Colonic mucosa (tissue), 4 donors: ENCODE measurements at regions not wholly inside any gene's neighbourhood (a gene's known extent, or its start where the extent isn't known, plus 50 kb on each side); places are given as distances from the start of the nearest gene placed in this dataset.

Source experiments
- DNase-seq: peaks from one replicate; pipeline ENCODE4 v3.0.0-alpha.2; 2020
- H3K27ac ChIP-seq: fragments of 200-600 bp; one replicate; pipeline ENCODE4 v1.8.0; 2021
- H3K27me3 ChIP-seq: fragments of 200-600 bp; one replicate; pipeline ENCODE4 v1.8.0; 2021
- H3K36me3 ChIP-seq: fragments of 200-600 bp; one replicate; pipeline ENCODE4 v1.8.0; 2021
- H3K4me1 ChIP-seq: fragments of 200-600 bp; one replicate; pipeline ENCODE4 v1.8.0; 2021; ENCODE audit warnings: mild to moderate bottlenecking
- H3K4me3 ChIP-seq: fragments of 200-600 bp; one replicate; pipeline ENCODE4 v1.8.0; 2021
- H3K9ac ChIP-seq, 2 donors: one replicate each; pipeline ENCODE4 v1.7.0; 2013; ENCODE audit warnings: control low read depth in 2 of 2, low read depth in 2 of 2, low read length in 2 of 2
- H3K9me3 ChIP-seq: fragments of 200-600 bp; one replicate; pipeline ENCODE4 v1.8.0; 2021
- intact Hi-C: fragments of 100-400 bp; cut with DNase I; formaldehyde crosslinking; loops from one replicate; pipeline ENCODE4 v1.14.1; 2022
- TF ChIP-seq, protein P1 (sequence below): fragments of 200-600 bp; IDR thresholded peaks from one replicate; pipeline ENCODE4 v1.8.0; 2022; ENCODE audit warnings: antibody characterized with exemption, mild to moderate bottlenecking
- donor health status: healthy.
- donor health status: DM: no; HTN: no; CAD: no.
- donor health status: DM: no; HTN: no; CAD: no.

DNA sequence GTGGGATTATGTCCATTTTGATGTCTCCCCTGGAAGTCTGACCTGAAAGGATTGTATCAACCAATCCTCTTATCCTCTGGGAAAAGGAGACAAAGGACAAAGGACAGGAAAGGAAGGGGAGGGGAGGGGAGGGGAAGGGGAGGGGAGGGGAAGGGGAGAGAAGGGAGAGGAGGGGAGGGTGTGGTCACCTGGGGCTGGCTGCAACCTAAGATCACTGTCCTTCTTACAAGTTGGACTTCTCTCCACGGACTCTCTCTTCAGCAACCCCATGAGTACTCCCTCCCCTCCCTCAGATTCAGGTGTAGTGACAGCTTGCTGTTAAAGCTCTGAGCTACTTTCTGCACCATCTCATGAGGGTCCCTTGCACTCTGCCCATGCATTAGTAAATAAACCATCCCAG is 58.9 kb upstream of the KLHL31 start:
- no peaks in the 10 kb centered on the region for H3K4me1 ChIP-seq
- H3K4me3 ChIP-seq: no peak overlapping the region
- H3K9me3 ChIP-seq: no peaks in the 10 kb centered on the region
- no peak overlapping the region for H3K27ac ChIP-seq
- intact Hi-C loops: loop anchor here (10.0 kb wide), 1 partner anchor 550 kb away; no protein-coding TSS in a partner anchor
- H3K36me3 ChIP-seq: no peaks in the 10 kb centered on the region
- TF ChIP-seq, protein P1, sequence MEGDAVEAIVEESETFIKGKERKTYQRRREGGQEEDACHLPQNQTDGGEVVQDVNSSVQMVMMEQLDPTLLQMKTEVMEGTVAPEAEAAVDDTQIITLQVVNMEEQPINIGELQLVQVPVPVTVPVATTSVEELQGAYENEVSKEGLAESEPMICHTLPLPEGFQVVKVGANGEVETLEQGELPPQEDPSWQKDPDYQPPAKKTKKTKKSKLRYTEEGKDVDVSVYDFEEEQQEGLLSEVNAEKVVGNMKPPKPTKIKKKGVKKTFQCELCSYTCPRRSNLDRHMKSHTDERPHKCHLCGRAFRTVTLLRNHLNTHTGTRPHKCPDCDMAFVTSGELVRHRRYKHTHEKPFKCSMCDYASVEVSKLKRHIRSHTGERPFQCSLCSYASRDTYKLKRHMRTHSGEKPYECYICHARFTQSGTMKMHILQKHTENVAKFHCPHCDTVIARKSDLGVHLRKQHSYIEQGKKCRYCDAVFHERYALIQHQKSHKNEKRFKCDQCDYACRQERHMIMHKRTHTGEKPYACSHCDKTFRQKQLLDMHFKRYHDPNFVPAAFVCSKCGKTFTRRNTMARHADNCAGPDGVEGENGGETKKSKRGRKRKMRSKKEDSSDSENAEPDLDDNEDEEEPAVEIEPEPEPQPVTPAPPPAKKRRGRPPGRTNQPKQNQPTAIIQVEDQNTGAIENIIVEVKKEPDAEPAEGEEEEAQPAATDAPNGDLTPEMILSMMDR: no peak
- H3K27me3 ChIP-seq: no peaks in the 10 kb centered on the region
- no peak overlapping the region for H3K9ac ChIP-seq
- DNase-seq: no peak

DNA sequence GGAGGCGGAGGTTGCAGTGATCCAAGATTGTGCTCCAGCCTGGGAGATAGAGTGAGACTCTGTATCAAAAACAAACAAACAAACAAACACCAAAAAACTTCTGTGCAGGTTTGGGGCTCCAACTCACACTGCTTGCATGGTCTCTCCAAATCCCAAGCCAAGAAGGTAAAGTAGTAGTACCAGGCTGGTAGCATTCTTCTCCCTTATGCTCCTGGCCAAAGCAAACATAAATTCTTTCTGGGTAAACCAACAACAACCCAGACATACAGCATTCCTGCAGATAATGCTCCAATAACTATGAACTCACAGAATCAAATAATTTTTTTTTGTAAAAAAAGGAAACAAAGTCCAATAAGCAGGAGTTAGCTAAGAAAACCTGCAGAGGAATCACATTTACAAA is 57.8 kb upstream of the KLHL31 start:
- Histone ChIP-seq H3K9me3 (no peaks in the 10 kb centered on the region), H3K4me1 (no peaks in the 10 kb centered on the region), H3K27me3 (no peaks in the 10 kb centered on the region), H3K9ac (no peak overlapping the region), H3K4me3 (no peak overlapping the region), H3K36me3 (no peaks in the 10 kb centered on the region), H3K27ac (no peak overlapping the region)
- no peak for DNase-seq
- TF ChIP-seq, protein P1: no peak
- intact Hi-C loops: loop anchor here (10.0 kb wide), 1 partner anchor 549 kb away; no protein-coding TSS in a partner anchor

DNA sequence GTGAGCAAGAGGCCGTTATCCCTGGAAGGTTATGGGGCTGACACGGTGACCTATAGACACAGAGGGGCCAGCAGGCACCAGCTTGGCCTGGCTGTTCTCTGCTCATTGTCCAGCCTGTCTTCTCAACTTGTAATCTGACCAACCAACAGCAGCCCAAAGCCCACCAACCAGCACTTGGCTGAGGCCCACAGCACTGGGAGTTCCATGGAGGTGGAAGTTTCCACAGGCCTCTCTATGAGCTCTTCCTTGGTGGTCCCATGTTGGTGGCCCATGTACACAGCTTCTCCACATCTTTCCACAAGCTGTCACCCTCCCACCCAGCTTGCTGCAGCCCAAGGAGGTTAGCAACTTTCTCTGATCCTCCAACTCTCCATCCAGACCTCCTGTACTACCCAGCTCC is 56.2 kb upstream of the KLHL31 start:
- intact Hi-C loops: loop anchor here (10.0 kb wide), 1 partner anchor 547 kb away; no protein-coding TSS in a partner anchor
- H3K36me3 ChIP-seq: no peaks in the 10 kb centered on the region
- no peak overlapping the region for H3K4me3 ChIP-seq
- no peak overlapping the region for H3K27ac ChIP-seq
- H3K9ac ChIP-seq: no peak overlapping the region
- no peaks in the 10 kb centered on the region for H3K4me1 ChIP-seq
- TF ChIP-seq, protein P1: no peak
- no peaks in the 10 kb centered on the region for H3K9me3 ChIP-seq
- H3K27me3 ChIP-seq: no peaks in the 10 kb centered on the region
- no peak for DNase-seq

DNA sequence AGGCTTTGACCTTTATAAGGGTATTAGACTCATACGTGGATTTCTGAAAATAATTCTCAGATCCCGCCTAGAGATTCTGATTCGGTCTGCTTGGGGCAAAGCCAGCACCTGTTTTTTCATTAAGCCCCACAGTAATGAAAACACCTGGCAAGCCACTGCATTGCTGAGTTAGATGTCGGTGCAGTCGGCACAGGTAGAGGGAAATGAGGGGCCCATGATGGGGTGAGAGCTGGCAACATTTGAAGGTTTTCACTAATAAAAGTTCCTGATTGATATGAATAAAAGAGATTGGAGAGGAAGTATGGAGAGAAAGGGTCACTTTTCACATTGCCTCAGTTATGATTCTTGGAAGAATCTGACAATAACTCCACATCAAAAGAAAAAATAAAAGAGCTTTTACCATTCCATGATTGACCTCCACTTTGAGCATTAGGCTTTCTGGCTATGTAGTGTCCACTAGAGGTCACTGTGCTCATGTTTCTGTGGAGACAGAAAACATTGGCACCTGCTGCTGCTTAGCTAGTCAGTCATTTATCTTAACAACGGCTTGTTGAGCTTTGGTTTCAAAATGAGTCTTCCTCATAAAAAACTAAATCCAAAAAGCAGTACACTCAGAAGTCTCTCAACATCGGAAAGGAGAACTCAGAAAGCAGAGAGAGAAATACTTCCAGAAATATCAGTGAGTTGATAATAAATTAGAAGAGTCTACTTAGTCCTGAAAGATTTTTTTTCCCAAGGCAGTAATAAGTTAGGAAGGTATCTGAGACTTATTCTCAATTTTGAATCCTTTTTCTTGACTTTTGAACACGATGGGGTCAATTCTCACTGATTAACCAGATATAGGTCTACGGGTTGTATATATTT is 53.3 kb upstream of the KLHL31 start:
- no peak overlapping the region for H3K9ac ChIP-seq
- no peak overlapping the region for H3K4me3 ChIP-seq
- H3K36me3 ChIP-seq: no peaks in the 10 kb centered on the region
- peak; percentile 60 for DNase-seq
- no peaks in the 10 kb centered on the region for H3K4me1 ChIP-seq
- TF ChIP-seq, protein P1: peak; percentile 86
- H3K9me3 ChIP-seq: no peaks in the 10 kb centered on the region
- H3K27me3 ChIP-seq: no peaks in the 10 kb centered on the region
- intact Hi-C loops: no loop called here
- H3K27ac ChIP-seq: no peak overlapping the region

DNA sequence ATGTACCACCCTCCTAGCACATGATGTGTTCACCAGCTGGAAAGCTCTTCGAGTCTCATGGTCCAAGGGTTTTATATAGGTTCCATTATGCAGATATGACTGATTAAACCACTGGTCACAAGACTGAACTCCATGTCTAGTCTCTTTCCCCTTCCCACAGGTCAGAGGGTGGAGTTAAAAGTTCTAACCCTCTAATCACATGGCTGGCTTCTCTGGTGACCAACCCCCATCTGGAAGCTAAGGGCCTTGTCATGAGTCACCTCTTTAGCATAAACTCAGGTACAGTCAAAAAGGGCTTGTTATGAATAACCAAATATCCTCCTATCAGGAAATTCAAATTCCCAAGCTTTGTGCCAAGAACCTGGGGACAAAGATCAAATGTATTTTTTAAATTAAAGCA is 52.0 kb upstream of the KLHL31 start:
- Histone ChIP-seq H3K36me3 (no peaks in the 10 kb centered on the region), H3K4me3 (no peak overlapping the region), H3K9me3 (no peaks in the 10 kb centered on the region), H3K4me1 (no peaks in the 10 kb centered on the region), H3K9ac (no peak overlapping the region), H3K27ac (no peak overlapping the region), H3K27me3 (no peaks in the 10 kb centered on the region)
- TF ChIP-seq, protein P1: no peak
- DNase-seq: no peak
- intact Hi-C loops: no loop called here
